GM12878 (cell line): ENCODE measurements at regions not wholly inside any gene's neighbourhood (a gene's known extent, or its start where the extent isn't known, plus 50 kb on each side); places are given as distances from the start of the nearest gene placed in this dataset.

Experiments used
- ASH2L ChIP-seq: fragments of 300-600, 200-600 bp; sonication (generic); IDR thresholded peaks from 2 replicates; pipeline ENCODE4 v1.6.1; 2017; ENCODE audit warnings: low read depth, mild to moderate bottlenecking, borderline replicate concordance
- EED ChIP-seq: sonication (generic); IDR thresholded peaks from 2 replicates; pipeline ENCODE4 v1.6.1; 2016; ENCODE audit warnings: antibody characterized with exemption, low read depth
- EP300 ChIP-seq, 2 experiments: fragments of 150-350 bp in 1 of 2; IDR thresholded peaks; 2 replicates each; pipeline ENCODE4 v1.6.1; 2011 to 2012; ENCODE audit warnings: low read depth in 2 of 2, low read length in 2 of 2, borderline replicate concordance in 1 of 2, improper control_type of control experiment in 1 of 2, inconsistent platforms in 1 of 2; ENCODE audit not compliant: control insufficient read depth in 1 of 2
- GABPA ChIP-seq: IDR thresholded peaks from 2 replicates; pipeline ENCODE4 v1.6.1; 2014; ENCODE audit warnings: antibody characterized with exemption, low read depth, mild to moderate bottlenecking, inconsistent platforms
- IKZF1 ChIP-seq: fragments of 450-650 bp; conservative IDR thresholded peaks from 2 replicates; pipeline ENCODE4 v1.6.1; 2017; ENCODE audit warnings: antibody characterized with exemption, mild to moderate bottlenecking
- MEF2A ChIP-seq: IDR thresholded peaks from 2 replicates; pipeline ENCODE4 v1.6.1; 2011; ENCODE audit warnings: low read depth, mild to moderate bottlenecking, low read length, moderate library complexity; ENCODE audit not compliant: insufficient read depth
- NBN ChIP-seq: fragments of 450-650 bp; IDR thresholded peaks from 2 replicates; pipeline ENCODE4 v1.6.1; 2016
- NR2C2 ChIP-seq: IDR thresholded peaks from 2 replicates; pipeline ENCODE4 v1.6.1; 2011; ENCODE audit warnings: borderline replicate concordance, low read depth; ENCODE audit not compliant: control insufficient read depth, insufficient read length
- ZNF384 ChIP-seq: IDR thresholded peaks from 2 replicates; pipeline ENCODE4 v1.6.1; 2012; ENCODE audit warnings: low read depth, mild to moderate bottlenecking, low read length, improper control_type of control experiment, borderline replicate concordance
- TF ChIP-seq, protein P1 (sequence below), 3 experiments: IDR thresholded peaks in 2 of 3; conservative IDR thresholded peaks in 1 of 3; 2 replicates each; pipeline ENCODE4 v1.5.1; 2011; ENCODE audit warnings: low read depth in 3 of 3, low read length in 3 of 3, mild to moderate bottlenecking in 3 of 3, control low read depth in 2 of 3, moderate library complexity in 2 of 3, inconsistent platforms in 1 of 3, mixed read lengths in 1 of 3; ENCODE audit not compliant: control insufficient read depth in 2 of 3, insufficient read depth in 1 of 3; ENCODE audit errors: extremely low read depth in 1 of 3
- TF ChIP-seq, protein P2 (sequence below): IDR thresholded peaks from 2 replicates; pipeline ENCODE4 v1.6.1; 2011; ENCODE audit warnings: low read depth, low read length, improper control_type of control experiment, borderline replicate concordance
- TF ChIP-seq, protein P3 (sequence below): fragments of 450-650 bp; formaldehyde crosslinking; IDR thresholded peaks from 2 replicates; pipeline ENCODE4 v1.4.0; 2020; ENCODE audit warnings: mild to moderate bottlenecking, moderate library complexity
- TF ChIP-seq, protein P4 (sequence below): IDR thresholded peaks from 2 replicates; pipeline ENCODE4 v1.6.1; 2011; ENCODE audit warnings: borderline replicate concordance, low read depth, mild to moderate bottlenecking, moderate library complexity, low read length; ENCODE audit not compliant: insufficient read depth, poor library complexity, severe bottlenecking

DNA sequence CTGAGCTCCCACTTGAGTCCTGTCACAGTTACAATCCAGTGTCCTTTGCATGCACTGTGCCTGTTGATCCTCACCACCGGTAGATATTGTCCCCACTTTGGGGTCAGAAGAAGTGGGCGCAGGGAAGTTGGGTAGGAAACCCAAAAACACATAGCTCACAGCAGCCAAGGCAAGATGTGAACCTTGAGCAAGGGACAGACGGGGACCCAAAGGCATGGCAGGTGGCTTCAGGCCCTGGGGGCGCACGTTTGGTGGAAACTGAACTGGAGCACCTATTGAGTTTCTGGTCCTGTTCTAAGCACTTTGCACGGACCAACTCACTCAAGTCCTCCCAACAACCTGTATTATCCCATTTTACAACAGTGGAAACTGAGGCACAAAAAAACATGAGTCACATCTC lies 82.8 kb upstream of the ZNF716 start:
- no peak for TF ChIP-seq NBN
- TF ChIP-seq, protein P1, sequence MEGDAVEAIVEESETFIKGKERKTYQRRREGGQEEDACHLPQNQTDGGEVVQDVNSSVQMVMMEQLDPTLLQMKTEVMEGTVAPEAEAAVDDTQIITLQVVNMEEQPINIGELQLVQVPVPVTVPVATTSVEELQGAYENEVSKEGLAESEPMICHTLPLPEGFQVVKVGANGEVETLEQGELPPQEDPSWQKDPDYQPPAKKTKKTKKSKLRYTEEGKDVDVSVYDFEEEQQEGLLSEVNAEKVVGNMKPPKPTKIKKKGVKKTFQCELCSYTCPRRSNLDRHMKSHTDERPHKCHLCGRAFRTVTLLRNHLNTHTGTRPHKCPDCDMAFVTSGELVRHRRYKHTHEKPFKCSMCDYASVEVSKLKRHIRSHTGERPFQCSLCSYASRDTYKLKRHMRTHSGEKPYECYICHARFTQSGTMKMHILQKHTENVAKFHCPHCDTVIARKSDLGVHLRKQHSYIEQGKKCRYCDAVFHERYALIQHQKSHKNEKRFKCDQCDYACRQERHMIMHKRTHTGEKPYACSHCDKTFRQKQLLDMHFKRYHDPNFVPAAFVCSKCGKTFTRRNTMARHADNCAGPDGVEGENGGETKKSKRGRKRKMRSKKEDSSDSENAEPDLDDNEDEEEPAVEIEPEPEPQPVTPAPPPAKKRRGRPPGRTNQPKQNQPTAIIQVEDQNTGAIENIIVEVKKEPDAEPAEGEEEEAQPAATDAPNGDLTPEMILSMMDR (IDR thresholded peaks at IDR 0.05 in 2 of 3, conservative IDR thresholded peaks at IDR 0.05 in 1 of 3; ENCODE audit: control insufficient read depth in 2 of 3, extremely low read depth in 1 of 3, insufficient read depth in 1 of 3, low read depth in 3 of 3, low read length in 3 of 3), result no peak
- TF ChIP-seq EED, result no peak
- TF ChIP-seq IKZF1, result no peak
- TF ChIP-seq EP300 (IDR thresholded peaks at IDR 0.05; ENCODE audit: borderline replicate concordance in 1 of 2, control insufficient read depth in 1 of 2, low read depth in 2 of 2, low read length in 2 of 2), result no peak
- no peak for TF ChIP-seq ASH2L
- TF ChIP-seq NR2C2, result no peak
- TF ChIP-seq, protein P2, sequence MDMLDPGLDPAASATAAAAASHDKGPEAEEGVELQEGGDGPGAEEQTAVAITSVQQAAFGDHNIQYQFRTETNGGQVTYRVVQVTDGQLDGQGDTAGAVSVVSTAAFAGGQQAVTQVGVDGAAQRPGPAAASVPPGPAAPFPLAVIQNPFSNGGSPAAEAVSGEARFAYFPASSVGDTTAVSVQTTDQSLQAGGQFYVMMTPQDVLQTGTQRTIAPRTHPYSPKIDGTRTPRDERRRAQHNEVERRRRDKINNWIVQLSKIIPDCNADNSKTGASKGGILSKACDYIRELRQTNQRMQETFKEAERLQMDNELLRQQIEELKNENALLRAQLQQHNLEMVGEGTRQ, result no peak
- TF ChIP-seq, protein P3, sequence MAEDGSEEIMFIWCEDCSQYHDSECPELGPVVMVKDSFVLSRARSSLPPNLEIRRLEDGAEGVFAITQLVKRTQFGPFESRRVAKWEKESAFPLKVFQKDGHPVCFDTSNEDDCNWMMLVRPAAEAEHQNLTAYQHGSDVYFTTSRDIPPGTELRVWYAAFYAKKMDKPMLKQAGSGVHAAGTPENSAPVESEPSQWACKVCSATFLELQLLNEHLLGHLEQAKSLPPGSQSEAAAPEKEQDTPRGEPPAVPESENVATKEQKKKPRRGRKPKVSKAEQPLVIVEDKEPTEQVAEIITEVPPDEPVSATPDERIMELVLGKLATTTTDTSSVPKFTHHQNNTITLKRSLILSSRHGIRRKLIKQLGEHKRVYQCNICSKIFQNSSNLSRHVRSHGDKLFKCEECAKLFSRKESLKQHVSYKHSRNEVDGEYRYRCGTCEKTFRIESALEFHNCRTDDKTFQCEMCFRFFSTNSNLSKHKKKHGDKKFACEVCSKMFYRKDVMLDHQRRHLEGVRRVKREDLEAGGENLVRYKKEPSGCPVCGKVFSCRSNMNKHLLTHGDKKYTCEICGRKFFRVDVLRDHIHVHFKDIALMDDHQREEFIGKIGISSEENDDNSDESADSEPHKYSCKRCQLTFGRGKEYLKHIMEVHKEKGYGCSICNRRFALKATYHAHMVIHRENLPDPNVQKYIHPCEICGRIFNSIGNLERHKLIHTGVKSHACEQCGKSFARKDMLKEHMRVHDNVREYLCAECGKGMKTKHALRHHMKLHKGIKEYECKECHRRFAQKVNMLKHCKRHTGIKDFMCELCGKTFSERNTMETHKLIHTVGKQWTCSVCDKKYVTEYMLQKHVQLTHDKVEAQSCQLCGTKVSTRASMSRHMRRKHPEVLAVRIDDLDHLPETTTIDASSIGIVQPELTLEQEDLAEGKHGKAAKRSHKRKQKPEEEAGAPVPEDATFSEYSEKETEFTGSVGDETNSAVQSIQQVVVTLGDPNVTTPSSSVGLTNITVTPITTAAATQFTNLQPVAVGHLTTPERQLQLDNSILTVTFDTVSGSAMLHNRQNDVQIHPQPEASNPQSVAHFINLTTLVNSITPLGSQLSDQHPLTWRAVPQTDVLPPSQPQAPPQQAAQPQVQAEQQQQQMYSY (CRISPR knock-in tag), result no peak
- TF ChIP-seq, protein P4, sequence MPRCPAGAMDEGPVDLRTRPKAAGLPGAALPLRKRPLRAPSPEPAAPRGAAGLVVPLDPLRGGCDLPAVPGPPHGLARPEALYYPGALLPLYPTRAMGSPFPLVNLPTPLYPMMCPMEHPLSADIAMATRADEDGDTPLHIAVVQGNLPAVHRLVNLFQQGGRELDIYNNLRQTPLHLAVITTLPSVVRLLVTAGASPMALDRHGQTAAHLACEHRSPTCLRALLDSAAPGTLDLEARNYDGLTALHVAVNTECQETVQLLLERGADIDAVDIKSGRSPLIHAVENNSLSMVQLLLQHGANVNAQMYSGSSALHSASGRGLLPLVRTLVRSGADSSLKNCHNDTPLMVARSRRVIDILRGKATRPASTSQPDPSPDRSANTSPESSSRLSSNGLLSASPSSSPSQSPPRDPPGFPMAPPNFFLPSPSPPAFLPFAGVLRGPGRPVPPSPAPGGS, result no peak
- no peak for TF ChIP-seq ZNF384
- TF ChIP-seq MEF2A, result no peak
- no peak for TF ChIP-seq GABPA
